GM23338 (cell line): ENCODE measurements at regions not wholly inside any gene's neighbourhood (a gene's known extent, or its start where the extent isn't known, plus 50 kb on each side); places are given as distances from the start of the nearest gene placed in this dataset.

Experiments used
- ATAC-seq: fragments of 200-7000 bp; cut with Tn5 transposase; 3 replicates; pipeline ENCODE4 v1.9.1; 2020
- DNase-seq: peaks from one replicate; pipeline ENCODE4 v3.0.0-alpha.2; 2015; ENCODE audit warnings: low spot score
- H2AFZ ChIP-seq: fragments of 200-600 bp; sonication (generic); 2 replicates; pipeline ENCODE4 v1.8.0; 2016; ENCODE audit warnings: antibody characterized with exemption, mild to moderate bottlenecking, moderate library complexity
- H3F3A ChIP-seq: fragments of 200-600 bp; sonication (generic); replicated peaks from 2 replicates; pipeline ENCODE4 v1.8.0; 2017; ENCODE audit warnings: antibody characterized with exemption, mixed run types, low read depth
- H3K27ac ChIP-seq: fragments of 200-600 bp; sonication (generic); 2 replicates; pipeline ENCODE4 v1.6.1; 2016; ENCODE audit warnings: low read depth
- H3K27me3 ChIP-seq: fragments of 200-600 bp; sonication (generic); 2 replicates; pipeline ENCODE4 v1.8.0; 2016; ENCODE audit warnings: mild to moderate bottlenecking, mixed run types, moderate library complexity; ENCODE audit not compliant: insufficient read depth
- H3K36me3 ChIP-seq: fragments of 200-600 bp; sonication (generic); 2 replicates; pipeline ENCODE4 v1.8.0; 2016; ENCODE audit warnings: mild to moderate bottlenecking; ENCODE audit not compliant: insufficient read depth
- H3K4me1 ChIP-seq: fragments of 200-600 bp; sonication (generic); 2 replicates; pipeline ENCODE4 v1.8.0; 2016; ENCODE audit warnings: mild to moderate bottlenecking, moderate library complexity; ENCODE audit not compliant: insufficient read depth
- H3K4me2 ChIP-seq: fragments of 200-600 bp; sonication (generic); 2 replicates; pipeline ENCODE4 v1.7.1; 2017; ENCODE audit warnings: mixed run types
- H3K4me3 ChIP-seq: fragments of 200-600 bp; sonication (generic); 2 replicates; pipeline ENCODE4 v1.6.1; 2016; ENCODE audit warnings: mixed run types
- H3K79me2 ChIP-seq: fragments of 200-600 bp; sonication (generic); replicated peaks from 2 replicates; pipeline ENCODE4 v1.8.0; 2017; ENCODE audit warnings: mild to moderate bottlenecking; ENCODE audit not compliant: insufficient read depth
- H3K9me2 ChIP-seq: fragments of 200-600 bp; sonication (generic); 2 replicates; pipeline ENCODE4 v1.8.0; 2017; ENCODE audit not compliant: insufficient read depth
- H4K20me1 ChIP-seq: fragments of 200-600 bp; sonication (generic); replicated peaks from 2 replicates; pipeline ENCODE4 v1.8.0; 2017; ENCODE audit warnings: mild to moderate bottlenecking; ENCODE audit not compliant: insufficient read depth
- H3K27ac Mint-ChIP-seq: 2 replicates; pipeline ENCODE4 v1.8.0; 2020; ENCODE audit warnings: inconsistent platforms, mild to moderate bottlenecking, moderate library complexity, mixed read lengths
- H3K27me3 Mint-ChIP-seq: 3 replicates; pipeline ENCODE4 v1.8.0; 2022; ENCODE audit warnings: low read depth, mild to moderate bottlenecking, moderate library complexity, mixed read lengths, inconsistent platforms; ENCODE audit not compliant: insufficient read depth, poor library complexity
- H3K36me3 Mint-ChIP-seq: 3 replicates; pipeline ENCODE4 v1.8.0; 2021; ENCODE audit warnings: low read depth, mild to moderate bottlenecking, inconsistent platforms, moderate library complexity, mixed read lengths
- H3K4me1 Mint-ChIP-seq: 3 replicates; pipeline ENCODE4 v1.8.0; 2020; ENCODE audit warnings: mild to moderate bottlenecking, inconsistent platforms, mixed read lengths
- H3K4me3 Mint-ChIP-seq: 3 replicates; pipeline ENCODE4 v1.8.0; 2021; ENCODE audit warnings: moderate library complexity, mild to moderate bottlenecking, inconsistent platforms, mixed read lengths
- H3K9me3 Mint-ChIP-seq: 3 replicates; pipeline ENCODE4 v1.8.0; 2020; ENCODE audit warnings: moderate library complexity, mild to moderate bottlenecking, inconsistent platforms, mixed read lengths
- CTCF ChIP-seq, 2 experiments: fragments of 200-600 bp in 1 of 2; sonication (generic) in 1 of 2; conservative IDR thresholded peaks; 2 replicates each; pipeline versions ENCODE4 v1.5.1 to v1.6.1; 2016 to 2017; ENCODE audit warnings: antibody characterized with exemption in 2 of 2, low read depth in 2 of 2, mild to moderate bottlenecking in 2 of 2, moderate library complexity in 1 of 2
- EZH2 ChIP-seq: fragments of 200-600 bp; sonication (generic); IDR thresholded peaks from one replicate; pipeline ENCODE4 v1.8.0; 2017; ENCODE audit warnings: antibody characterized with exemption, mild to moderate bottlenecking, low read depth; ENCODE audit not compliant: unreplicated experiment
- EZH2phosphoT487 ChIP-seq: fragments of 200-600 bp; sonication (generic); IDR thresholded peaks from one replicate; pipeline ENCODE4 v1.8.1; 2018; ENCODE audit warnings: antibody characterized with exemption; ENCODE audit not compliant: unreplicated experiment
- NANOG ChIP-seq: IDR thresholded peaks from 2 replicates; pipeline ENCODE4 v1.6.1; 2016; ENCODE audit warnings: antibody characterized with exemption, borderline replicate concordance
- REST ChIP-seq: IDR thresholded peaks from one replicate; pipeline ENCODE4 v1.6.1; 2018; ENCODE audit warnings: antibody characterized with exemption; ENCODE audit not compliant: unreplicated experiment
- ZNF114 ChIP-seq: fragments of 250-450 bp; sonication (Bioruptor Pico); IDR thresholded peaks from 2 replicates; pipeline ENCODE4 v1.5.0; 2020; ENCODE audit warnings: mild to moderate bottlenecking, moderate library complexity
- ZNF331 ChIP-seq: fragments of 250-450 bp; sonication (Bioruptor Pico); IDR thresholded peaks from 2 replicates; pipeline ENCODE4 v1.5.0; 2020; ENCODE audit warnings: low read depth, mild to moderate bottlenecking, moderate library complexity
- TF ChIP-seq, protein P1 (sequence below): IDR thresholded peaks from 2 replicates; pipeline ENCODE4 v1.6.1; 2016; ENCODE audit warnings: antibody characterized with exemption
- TF ChIP-seq, protein P2 (sequence below): fragments of 250-450 bp; sonication (Bioruptor Pico); IDR thresholded peaks from 2 replicates; pipeline ENCODE4 v1.5.0; 2020; ENCODE audit warnings: mild to moderate bottlenecking, moderate library complexity

- TF ChIP-seq, protein P1, sequence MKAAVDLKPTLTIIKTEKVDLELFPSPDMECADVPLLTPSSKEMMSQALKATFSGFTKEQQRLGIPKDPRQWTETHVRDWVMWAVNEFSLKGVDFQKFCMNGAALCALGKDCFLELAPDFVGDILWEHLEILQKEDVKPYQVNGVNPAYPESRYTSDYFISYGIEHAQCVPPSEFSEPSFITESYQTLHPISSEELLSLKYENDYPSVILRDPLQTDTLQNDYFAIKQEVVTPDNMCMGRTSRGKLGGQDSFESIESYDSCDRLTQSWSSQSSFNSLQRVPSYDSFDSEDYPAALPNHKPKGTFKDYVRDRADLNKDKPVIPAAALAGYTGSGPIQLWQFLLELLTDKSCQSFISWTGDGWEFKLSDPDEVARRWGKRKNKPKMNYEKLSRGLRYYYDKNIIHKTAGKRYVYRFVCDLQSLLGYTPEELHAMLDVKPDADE = no peak
- TF ChIP-seq EZH2 = no peak
- TF ChIP-seq, protein P2, sequence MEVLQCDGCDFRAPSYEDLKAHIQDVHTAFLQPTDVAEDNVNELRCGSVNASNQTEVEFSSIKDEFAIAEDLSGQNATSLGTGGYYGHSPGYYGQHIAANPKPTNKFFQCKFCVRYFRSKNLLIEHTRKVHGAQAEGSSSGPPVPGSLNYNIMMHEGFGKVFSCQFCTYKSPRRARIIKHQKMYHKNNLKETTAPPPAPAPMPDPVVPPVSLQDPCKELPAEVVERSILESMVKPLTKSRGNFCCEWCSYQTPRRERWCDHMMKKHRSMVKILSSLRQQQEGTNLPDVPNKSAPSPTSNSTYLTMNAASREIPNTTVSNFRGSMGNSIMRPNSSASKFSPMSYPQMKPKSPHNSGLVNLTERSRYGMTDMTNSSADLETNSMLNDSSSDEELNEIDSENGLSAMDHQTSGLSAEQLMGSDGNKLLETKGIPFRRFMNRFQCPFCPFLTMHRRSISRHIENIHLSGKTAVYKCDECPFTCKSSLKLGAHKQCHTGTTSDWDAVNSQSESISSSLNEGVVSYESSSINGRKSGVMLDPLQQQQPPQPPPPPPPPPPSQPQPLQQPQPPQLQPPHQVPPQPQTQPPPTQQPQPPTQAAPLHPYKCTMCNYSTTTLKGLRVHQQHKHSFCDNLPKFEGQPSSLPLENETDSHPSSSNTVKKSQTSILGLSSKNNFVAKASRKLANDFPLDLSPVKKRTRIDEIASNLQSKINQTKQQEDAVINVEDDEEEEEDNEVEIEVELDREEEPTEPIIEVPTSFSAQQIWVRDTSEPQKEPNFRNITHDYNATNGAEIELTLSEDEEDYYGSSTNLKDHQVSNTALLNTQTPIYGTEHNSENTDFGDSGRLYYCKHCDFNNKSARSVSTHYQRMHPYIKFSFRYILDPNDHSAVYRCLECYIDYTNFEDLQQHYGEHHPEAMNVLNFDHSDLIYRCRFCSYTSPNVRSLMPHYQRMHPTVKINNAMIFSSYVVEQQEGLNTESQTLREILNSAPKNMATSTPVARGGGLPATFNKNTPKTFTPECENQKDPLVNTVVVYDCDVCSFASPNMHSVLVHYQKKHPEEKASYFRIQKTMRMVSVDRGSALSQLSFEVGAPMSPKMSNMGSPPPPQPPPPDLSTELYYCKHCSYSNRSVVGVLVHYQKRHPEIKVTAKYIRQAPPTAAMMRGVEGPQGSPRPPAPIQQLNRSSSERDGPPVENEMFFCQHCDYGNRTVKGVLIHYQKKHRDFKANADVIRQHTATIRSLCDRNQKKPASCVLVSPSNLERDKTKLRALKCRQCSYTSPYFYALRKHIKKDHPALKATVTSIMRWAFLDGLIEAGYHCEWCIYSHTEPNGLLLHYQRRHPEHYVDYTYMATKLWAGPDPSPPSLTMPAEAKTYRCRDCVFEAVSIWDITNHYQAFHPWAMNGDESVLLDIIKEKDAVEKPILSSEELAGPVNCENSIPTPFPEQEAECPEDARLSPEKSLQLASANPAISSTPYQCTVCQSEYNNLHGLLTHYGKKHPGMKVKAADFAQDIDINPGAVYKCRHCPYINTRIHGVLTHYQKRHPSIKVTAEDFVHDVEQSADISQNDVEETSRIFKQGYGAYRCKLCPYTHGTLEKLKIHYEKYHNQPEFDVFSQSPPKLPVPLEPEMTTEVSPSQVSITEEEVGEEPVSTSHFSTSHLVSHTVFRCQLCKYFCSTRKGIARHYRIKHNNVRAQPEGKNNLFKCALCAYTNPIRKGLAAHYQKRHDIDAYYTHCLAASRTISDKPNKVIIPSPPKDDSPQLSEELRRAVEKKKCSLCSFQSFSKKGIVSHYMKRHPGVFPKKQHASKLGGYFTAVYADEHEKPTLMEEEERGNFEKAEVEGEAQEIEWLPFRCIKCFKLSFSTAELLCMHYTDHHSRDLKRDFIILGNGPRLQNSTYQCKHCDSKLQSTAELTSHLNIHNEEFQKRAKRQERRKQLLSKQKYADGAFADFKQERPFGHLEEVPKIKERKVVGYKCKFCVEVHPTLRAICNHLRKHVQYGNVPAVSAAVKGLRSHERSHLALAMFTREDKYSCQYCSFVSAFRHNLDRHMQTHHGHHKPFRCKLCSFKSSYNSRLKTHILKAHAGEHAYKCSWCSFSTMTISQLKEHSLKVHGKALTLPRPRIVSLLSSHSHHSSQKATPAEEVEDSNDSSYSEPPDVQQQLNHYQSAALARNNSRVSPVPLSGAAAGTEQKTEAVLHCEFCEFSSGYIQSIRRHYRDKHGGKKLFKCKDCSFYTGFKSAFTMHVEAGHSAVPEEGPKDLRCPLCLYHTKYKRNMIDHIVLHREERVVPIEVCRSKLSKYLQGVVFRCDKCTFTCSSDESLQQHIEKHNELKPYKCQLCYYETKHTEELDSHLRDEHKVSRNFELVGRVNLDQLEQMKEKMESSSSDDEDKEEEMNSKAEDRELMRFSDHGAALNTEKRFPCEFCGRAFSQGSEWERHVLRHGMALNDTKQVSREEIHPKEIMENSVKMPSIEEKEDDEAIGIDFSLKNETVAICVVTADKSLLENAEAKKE = no peak
Measured at GRCh38 chr3:177932346-177932745, 603.9 kb upstream of the KCNMB2 start (continued).

GRCh38 chr3:177932750-177933660 lies 603.2 kb upstream of the KCNMB2 start:
- Histone ChIP-seq H3K79me2 (no peaks in the 10 kb centered on the region), H4K20me1 (no peaks in the 10 kb centered on the region), H3K9me2 (0 out of 2 replicates have a peak, but pooled peaks cover 3% of the 10 kb centered on the region), H3K4me3 (no peak overlapping the region), H3K4me1 (no peaks in the 10 kb centered on the region), H3K36me3 (no peaks in the 10 kb centered on the region), H2AFZ (no peak overlapping the region), H3K27me3 (no peaks in the 10 kb centered on the region), H3K4me2 (no peak overlapping the region), H3K27ac (no peak overlapping the region), H3F3A (no peaks in the 10 kb centered on the region)
- Mint-ChIP-seq H3K9me3 (no peaks in the 10 kb centered on the region), H3K27me3 (peaks cover 3% of the 10 kb centered on the region), H3K36me3 (no peaks in the 10 kb centered on the region), H3K27ac (no peak overlapping the region), H3K4me3 (no peak overlapping the region), H3K4me1 (peaks cover 7% of the 10 kb centered on the region; the same call in 2 of the 3 replicates)
- ATAC-seq (no peak), DNase-seq (no peak)
- TF ChIP-seq, protein P1 = no peak
- TF ChIP-seq REST (no peak), EZH2phosphoT487 (no peak), ZNF331 (CRISPR knock-in tag) (no peak), EZH2 (no peak), ZNF114 (CRISPR knock-in tag) (no peak), NANOG (no peak), CTCF (conservative IDR thresholded peaks at IDR 0.05; ENCODE audit: low read depth in 2 of 2) (no peak)
